ENCODE measurements at regions not wholly inside any gene's neighbourhood (a gene's known extent, or its start where the extent isn't known, plus 50 kb on each side); places are given as distances from the start of the nearest gene placed in this dataset.

DNA sequence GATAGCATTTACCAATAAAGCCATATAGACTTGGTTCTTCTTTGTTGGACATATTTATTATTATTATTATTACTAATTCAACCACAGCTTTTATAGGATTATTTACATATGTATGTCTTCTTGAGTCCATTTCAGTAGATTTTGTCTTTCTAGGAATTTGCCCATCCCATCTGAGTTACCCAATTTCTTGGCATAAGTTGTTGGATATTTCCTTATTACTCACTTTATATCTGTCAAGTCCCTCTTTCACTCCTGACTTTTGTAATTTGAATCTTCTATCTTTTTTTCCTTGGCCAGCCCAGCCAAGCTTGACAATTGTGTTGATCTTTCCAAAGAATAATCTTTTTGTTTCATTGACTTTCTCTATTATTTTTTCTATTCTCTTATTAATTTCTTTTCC lies 543.7 kb downstream of the SUCLG1 start (continued):
- TF ChIP-seq, protein P1, sequence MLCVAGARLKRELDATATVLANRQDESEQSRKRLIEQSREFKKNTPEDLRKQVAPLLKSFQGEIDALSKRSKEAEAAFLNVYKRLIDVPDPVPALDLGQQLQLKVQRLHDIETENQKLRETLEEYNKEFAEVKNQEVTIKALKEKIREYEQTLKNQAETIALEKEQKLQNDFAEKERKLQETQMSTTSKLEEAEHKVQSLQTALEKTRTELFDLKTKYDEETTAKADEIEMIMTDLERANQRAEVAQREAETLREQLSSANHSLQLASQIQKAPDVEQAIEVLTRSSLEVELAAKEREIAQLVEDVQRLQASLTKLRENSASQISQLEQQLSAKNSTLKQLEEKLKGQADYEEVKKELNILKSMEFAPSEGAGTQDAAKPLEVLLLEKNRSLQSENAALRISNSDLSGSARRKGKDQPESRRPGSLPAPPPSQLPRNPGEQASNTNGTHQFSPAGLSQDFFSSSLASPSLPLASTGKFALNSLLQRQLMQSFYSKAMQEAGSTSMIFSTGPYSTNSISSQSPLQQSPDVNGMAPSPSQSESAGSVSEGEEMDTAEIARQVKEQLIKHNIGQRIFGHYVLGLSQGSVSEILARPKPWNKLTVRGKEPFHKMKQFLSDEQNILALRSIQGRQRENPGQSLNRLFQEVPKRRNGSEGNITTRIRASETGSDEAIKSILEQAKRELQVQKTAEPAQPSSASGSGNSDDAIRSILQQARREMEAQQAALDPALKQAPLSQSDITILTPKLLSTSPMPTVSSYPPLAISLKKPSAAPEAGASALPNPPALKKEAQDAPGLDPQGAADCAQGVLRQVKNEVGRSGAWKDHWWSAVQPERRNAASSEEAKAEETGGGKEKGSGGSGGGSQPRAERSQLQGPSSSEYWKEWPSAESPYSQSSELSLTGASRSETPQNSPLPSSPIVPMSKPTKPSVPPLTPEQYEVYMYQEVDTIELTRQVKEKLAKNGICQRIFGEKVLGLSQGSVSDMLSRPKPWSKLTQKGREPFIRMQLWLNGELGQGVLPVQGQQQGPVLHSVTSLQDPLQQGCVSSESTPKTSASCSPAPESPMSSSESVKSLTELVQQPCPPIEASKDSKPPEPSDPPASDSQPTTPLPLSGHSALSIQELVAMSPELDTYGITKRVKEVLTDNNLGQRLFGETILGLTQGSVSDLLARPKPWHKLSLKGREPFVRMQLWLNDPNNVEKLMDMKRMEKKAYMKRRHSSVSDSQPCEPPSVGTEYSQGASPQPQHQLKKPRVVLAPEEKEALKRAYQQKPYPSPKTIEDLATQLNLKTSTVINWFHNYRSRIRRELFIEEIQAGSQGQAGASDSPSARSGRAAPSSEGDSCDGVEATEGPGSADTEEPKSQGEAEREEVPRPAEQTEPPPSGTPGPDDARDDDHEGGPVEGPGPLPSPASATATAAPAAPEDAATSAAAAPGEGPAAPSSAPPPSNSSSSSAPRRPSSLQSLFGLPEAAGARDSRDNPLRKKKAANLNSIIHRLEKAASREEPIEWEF (IDR thresholded peaks at IDR 0.05; ENCODE audit: insufficient replicate concordance, low read depth, low read length) = no peak
- no peak for TF ChIP-seq KDM1A (IDR thresholded peaks at IDR 0.05; ENCODE audit: borderline replicate concordance)

DNA sequence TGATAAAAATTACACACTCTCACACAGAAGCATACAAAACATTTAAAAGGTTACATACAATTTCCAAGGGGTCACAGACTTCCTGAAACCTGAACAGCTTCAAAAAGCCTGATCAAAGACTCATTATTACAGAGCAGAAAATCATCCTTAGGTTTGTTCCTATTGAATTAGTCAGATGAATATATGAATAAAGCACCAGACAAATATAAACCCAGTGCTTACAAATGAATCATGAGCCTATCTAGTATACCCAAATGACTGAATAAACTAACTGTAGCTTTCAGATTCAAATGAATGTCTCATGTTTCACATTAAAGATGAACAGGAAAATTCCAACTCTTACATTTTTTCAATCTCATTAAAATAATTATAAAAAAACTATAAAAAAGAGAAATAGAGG lies 550.3 kb downstream of the SUCLG1 start:
- POLR2A ChIA-PET = no interaction called here
- Histone ChIP-seq H4K20me1 (ENCODE audit: control insufficient read depth, insufficient read depth) (no peaks in the 10 kb centered on the region), H3K79me2 (ENCODE audit: control insufficient read depth, insufficient read depth, low read length) (no peaks in the 10 kb centered on the region), H2AFZ (ENCODE audit: control insufficient read depth, low read depth, low read length) (no peak overlapping the region), H3K36me3 (ENCODE audit: control insufficient read depth in 2 of 2, insufficient read depth in 2 of 2, low read length in 1 of 2) (no peaks in the 10 kb centered on the region), H3K27me3 (replicated peaks in 1 of 2; ENCODE audit: control insufficient read depth in 2 of 2, insufficient read depth in 2 of 2, low read length in 1 of 2) (no peaks in the 10 kb centered on the region), H3K27ac (ENCODE audit: control insufficient read depth, insufficient read depth) (no peak overlapping the region), H3K4me2 (ENCODE audit: control insufficient read depth, insufficient read depth) (no peak overlapping the region), H3K9me3 (replicated peaks; ENCODE audit: control insufficient read depth, insufficient read depth, low read length) (no peaks in the 10 kb centered on the region), H3K4me3 (no peak overlapping the region), H3K9ac (ENCODE audit: control insufficient read depth, insufficient read depth, low read length) (no peak overlapping the region), H3K4me1 (ENCODE audit: control insufficient read depth, insufficient read depth, low read length) (no peaks in the 10 kb centered on the region)
- SMC1A ChIA-PET (ENCODE audit: uncharacterized antibody, unreplicated experiment) = no interaction called here
- CTCF ChIA-PET = no interaction called here
- intact Hi-C loops (cut with micrococcal nuclease; ENCODE audit: unreplicated experiment) = no loop called here
- no peak for TF ChIP-seq ZNF622 (IDR thresholded peaks at IDR 0.05)
- TF ChIP-seq, protein P1 (IDR thresholded peaks at IDR 0.05; ENCODE audit: insufficient replicate concordance, low read depth, low read length) = no peak
- TF ChIP-seq SMARCA5 (IDR thresholded peaks at IDR 0.05) = no peak
- no peak for TF ChIP-seq TCF12 (IDR thresholded peaks at IDR 0.05; ENCODE audit: low read depth, low read length)
- TF ChIP-seq ZZZ3 (IDR thresholded peaks at IDR 0.05; ENCODE audit: control insufficient read depth, insufficient read length, low read depth) = no peak
- no peak for TF ChIP-seq ZNF384 (IDR thresholded peaks at IDR 0.05; ENCODE audit: borderline replicate concordance, low read depth, low read length)
- no peak for TF ChIP-seq NR2F1 (conservative IDR thresholded peaks at IDR 0.05)
- TF ChIP-seq MTA3 (IDR thresholded peaks at IDR 0.05; ENCODE audit: borderline replicate concordance, low read length) = no peak
- no peak for TF ChIP-seq ZNF24 (IDR thresholded peaks at IDR 0.05)
- no peak for TF ChIP-seq POLR2A (IDR thresholded peaks at IDR 0.05; ENCODE audit: low read depth, low read length)
- TF ChIP-seq LARP7 (IDR thresholded peaks at IDR 0.05) = no peak
- TF ChIP-seq ZSCAN29 (IDR thresholded peaks at IDR 0.05) = no peak
- TF ChIP-seq IKZF1 (conservative IDR thresholded peaks at IDR 0.05) = no peak
- no peak for TF ChIP-seq ETV6 (conservative IDR thresholded peaks at IDR 0.05 in 1 of 2, IDR thresholded peaks at IDR 0.05 in 1 of 2; ENCODE audit: borderline replicate concordance in 1 of 2, low read depth in 1 of 2)
- in situ Hi-C loops (cut with MboI) = no loop called here
- RAD21 ChIA-PET (ENCODE audit: unreplicated experiment) = no interaction called here
- FAIRE-seq = no peak
- BruUV-seq (replicated peaks) = no TSS peak
- no peak for ATAC-seq
- DNase-seq (ENCODE audit: low read depth, low spot score) = no peak
